Transverse colon (tissue), 4 donors: ENCODE measurements at regions not wholly inside any gene's neighbourhood (a gene's known extent, or its start where the extent isn't known, plus 50 kb on each side); places are given as distances from the start of the nearest gene placed in this dataset.

Experiments
- DNase-seq: peaks from one replicate; pipeline ENCODE4 v3.0.0-alpha.2; 2019
- H3K27ac ChIP-seq, 4 donors: fragments of 200-600 bp; sonication (generic); 2 replicates each; pipeline ENCODE4 v1.5.1; 2016 to 2018; ENCODE audit warnings: inconsistent platforms in 4 of 4
- H3K27me3 ChIP-seq: fragments of 200-600 bp; sonication (generic); 2 replicates; pipeline ENCODE4 v1.5.1; 2017; ENCODE audit warnings: inconsistent platforms
- H3K36me3 ChIP-seq, 4 donors: fragments of 200-600 bp; sonication (generic); 2 replicates each; pipeline ENCODE4 v1.5.1; 2017 to 2019; ENCODE audit warnings: inconsistent platforms in 4 of 4
- H3K4me1 ChIP-seq, 4 donors: fragments of 200-600 bp; sonication (generic); 2 replicates each; pipeline ENCODE4 v1.5.1; 2017 to 2020; ENCODE audit warnings: inconsistent platforms in 4 of 4
- H3K4me3 ChIP-seq, 4 donors: fragments of 200-600 bp; sonication (generic); 1 replicate in 1 of 4; 2 replicates in 3 of 4; pipeline versions ENCODE4 v1.5.1 to v1.6.1; 2017 to 2019; ENCODE audit warnings: inconsistent platforms in 4 of 4
- H3K9me3 ChIP-seq, 2 donors: fragments of 200-600 bp; sonication (generic); 2 replicates each; pipeline ENCODE4 v1.5.1; 2017 to 2019; ENCODE audit warnings: inconsistent platforms in 2 of 2
- CTCF ChIP-seq, 5 experiments: fragments of 200-600 bp in 3 of 5; fragments of 450-650 bp in 2 of 5; sonication (generic) in 3 of 5; IDR thresholded peaks; 1 replicate in 2 of 5; 2 replicates in 3 of 5; pipeline ENCODE4 v1.5.1; 2016 to 2017; ENCODE audit warnings: antibody characterized with exemption in 5 of 5, inconsistent platforms in 3 of 5, mild to moderate bottlenecking in 2 of 5, moderate library complexity in 1 of 5
- EP300 ChIP-seq: sonication (generic); formaldehyde crosslinking; IDR thresholded peaks from one replicate; pipeline ENCODE4 v1.6.1; 2017; ENCODE audit warnings: antibody characterized with exemption, low read depth
- POLR2A ChIP-seq: fragments of 450-650 bp; IDR thresholded peaks from one replicate; pipeline ENCODE4 v1.6.1; 2016; ENCODE audit warnings: antibody characterized with exemption, mild to moderate bottlenecking, moderate library complexity
- POLR2AphosphoS5 ChIP-seq, 3 donors: sonication (generic); formaldehyde crosslinking; IDR thresholded peaks; one replicate each; pipeline ENCODE4 v1.6.1; 2016; ENCODE audit warnings: antibody characterized with exemption in 3 of 3
- WGBS, 2 donors: methylation state at CpG; one replicate each; pipeline ENCODE4 v1.1.5; 2018; ENCODE audit warnings: low coverage in 1 of 2; 5-methylcytosine and 5-hydroxymethylcytosine counted together
- in situ Hi-C, 4 donors: fragments of 200-750 bp; cut with MboI; loops; one replicate each; pipeline versions ENCODE4 v1.15.0 to v1.15.1; 2017; ENCODE audit warnings: low sequenced_read_pairs in 3 of 4, low pct_ligation_motif_present in 1 of 4, low pct_unique_long_range_greater_than_20kb in 1 of 4
- intact Hi-C: fragments of 100-400 bp; cut with DNase I; formaldehyde crosslinking; loops from one replicate; pipeline ENCODE4 v1.15.1; 2023; ENCODE audit warnings: low total_unique reads

DNA sequence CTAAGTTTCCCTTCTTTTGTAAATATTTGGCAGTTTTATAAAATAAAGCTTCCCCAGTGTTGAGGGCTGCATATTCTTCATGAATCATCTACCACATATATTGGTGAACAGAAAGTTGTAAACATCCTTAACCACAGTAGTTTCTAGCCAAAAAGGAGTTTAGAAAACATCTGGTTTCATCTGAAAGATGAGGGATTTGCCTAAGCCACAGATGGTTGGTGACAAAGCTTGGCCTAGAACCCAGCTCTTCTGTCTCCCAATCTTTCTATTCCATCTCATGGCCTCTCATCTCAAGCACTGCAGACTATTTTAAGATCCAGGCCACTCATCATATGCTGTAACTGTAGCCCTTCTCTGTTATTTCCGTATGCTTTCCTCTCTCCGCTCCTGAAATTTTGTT lies 232.3 kb upstream of the TRPM3 start:
- in situ Hi-C loops, result no loop called here
- TF ChIP-seq POLR2A (no peak), CTCF (IDR thresholded peaks at IDR 0.05) (no peak)

DNA sequence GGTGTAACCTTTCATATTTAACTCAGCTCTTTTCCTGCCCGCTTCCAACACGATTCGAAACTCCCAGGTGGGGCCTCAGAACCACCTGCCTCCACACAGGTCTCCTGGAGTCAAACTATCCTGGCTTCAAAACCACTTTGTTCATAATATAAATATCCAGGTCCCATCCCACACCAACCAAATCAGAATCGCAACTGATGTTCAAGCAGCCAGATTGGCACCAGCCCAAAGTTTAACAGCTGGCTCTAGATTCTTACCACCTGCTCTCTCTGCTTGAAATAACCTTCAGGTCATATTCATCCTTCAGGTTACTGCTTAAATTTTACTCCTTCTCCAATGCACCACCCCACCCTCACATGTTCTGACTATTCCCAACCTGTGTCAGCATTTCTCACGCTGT lies 231.4 kb upstream of the TRPM3 start:
- no peak for TF ChIP-seq CTCF (IDR thresholded peaks at IDR 0.05)
- TF ChIP-seq POLR2A, result no peak
- no peak for TF ChIP-seq POLR2AphosphoS5 (IDR thresholded peaks at IDR 0.05)
- no peak for TF ChIP-seq EP300
- Histone ChIP-seq H3K9me3 (no peaks in the 10 kb centered on the region), H3K4me1 (no peaks in the 10 kb centered on the region), H3K4me3 (no peak overlapping the region), H3K36me3 (no peaks in the 10 kb centered on the region), H3K27me3 (no peaks in the 10 kb centered on the region), H3K27ac (no peak overlapping the region)
- no peak for DNase-seq
- intact Hi-C loops (no loop called here), in situ Hi-C loops (no loop called here)
- WGBS, 2 donors, result 48 to 59% methylated on average over 4 to 5 of the region's 5 CpGs

More for the DNA sequence above, 232.3 kb upstream of the TRPM3 start:
- intact Hi-C loops, result no loop called here
- no peak overlapping the region for H3K27ac ChIP-seq
- no peak overlapping the region for H3K4me3 ChIP-seq
- no peak for DNase-seq
- H3K4me1 ChIP-seq, result no peaks in the 10 kb centered on the region
- H3K36me3 ChIP-seq, result no peaks in the 10 kb centered on the region
- no peaks in the 10 kb centered on the region for H3K27me3 ChIP-seq
- WGBS, 2 donors, result 73 to 93% methylated on average over 2 of the region's 2 CpGs
- H3K9me3 ChIP-seq, result no peaks in the 10 kb centered on the region

- Histone ChIP-seq H3K27ac (no peak overlapping the region), H3K4me1 (no peaks in the 10 kb centered on the region), H3K27me3 (no peaks in the 10 kb centered on the region), H3K36me3 (no peaks in the 10 kb centered on the region), H3K9me3 (no peaks in the 10 kb centered on the region), H3K4me3 (no peak overlapping the region)
- intact Hi-C loops (no loop called here), in situ Hi-C loops (no loop called here)
- TF ChIP-seq POLR2AphosphoS5 (IDR thresholded peaks at IDR 0.05) (no peak), EP300 (no peak), POLR2A (no peak), CTCF (IDR thresholded peaks at IDR 0.05) (no peak)
- no peak for DNase-seq
- WGBS, 2 donors, result 44 to 65% methylated on average over 4 of the region's 4 CpGs
Measured at GRCh38 chr9:71349218-71349617, 227.8 kb upstream of the TRPM3 start.

GRCh38 chr9:71333321-71333720 lies 211.9 kb upstream of the TRPM3 start:
- in situ Hi-C loops, result no loop called here
- peaks cover 13% of the 10 kb centered on the region for H3K27me3 ChIP-seq
- no peaks in the 10 kb centered on the region for H3K36me3 ChIP-seq
- no peak for DNase-seq
- no peaks in the 10 kb centered on the region for H3K9me3 ChIP-seq
- intact Hi-C loops, result no loop called here
- no peaks in the 10 kb centered on the region for H3K4me1 ChIP-seq
- no peak overlapping the region for H3K4me3 ChIP-seq
- no peak overlapping the region for H3K27ac ChIP-seq
- TF ChIP-seq EP300 (no peak), POLR2A (no peak), CTCF (IDR thresholded peaks at IDR 0.05) (no peak), POLR2AphosphoS5 (IDR thresholded peaks at IDR 0.05) (no peak)
- WGBS, 2 donors, result 62 to 82% methylated on average over 2 to 3 of the region's 3 CpGs
